ENCODE measurements at regions not wholly inside any gene's neighbourhood (a gene's known extent, or its start where the extent isn't known, plus 50 kb on each side); places are given as distances from the start of the nearest gene placed in this dataset.

- no peaks in the 10 kb centered on the region for H3K9me2 ChIP-seq (ENCODE audit: insufficient read depth)
- no peak overlapping the region for H2AFZ ChIP-seq
- no peak overlapping the region for H3K4me3 ChIP-seq
- no peak overlapping the region for H3K9ac ChIP-seq
- H3K36me3 ChIP-seq (ENCODE audit: low read depth): no peaks in the 10 kb centered on the region
- WGBS, 2 experiments (ENCODE audit: low coverage in 1 of 2, low lambda C conversion rate in 2 of 2, missing lambda C conversion rate in 2 of 2): 94 to 98% methylated on average over 5 of the region's 5 CpGs
- no peaks in the 10 kb centered on the region for H3K4me1 ChIP-seq (ENCODE audit: insufficient read depth)
- H3K9me3 ChIP-seq (ENCODE audit: low read depth): no peaks in the 10 kb centered on the region
- peaks cover 2% of the 10 kb centered on the region; the same call in 1 of the 2 replicates for H3F3A ChIP-seq (ENCODE audit: insufficient read depth)
- H3K27ac ChIP-seq: no peak overlapping the region
- no peaks in the 10 kb centered on the region for H3K27me3 ChIP-seq (replicated peaks; ENCODE audit: insufficient read depth)
- no peak overlapping the region for H3K4me2 ChIP-seq (ENCODE audit: unreplicated experiment)
- TF ChIP-seq EZH2phosphoT487 (IDR thresholded peaks at IDR 0.05; ENCODE audit: insufficient read depth, low read depth) (no peak), EZH2 (IDR thresholded peaks at IDR 0.05; ENCODE audit: insufficient read depth, poor library complexity, severe bottlenecking) (no peak)
- H4K20me1 ChIP-seq (ENCODE audit: insufficient read depth): no peaks in the 10 kb centered on the region
- no peak for DNase-seq
- H3K79me2 ChIP-seq (ENCODE audit: insufficient read depth): no peaks in the 10 kb centered on the region
- in situ Hi-C loops (cut with MboI): no loop called here
These were observed 374.6 kb upstream of the JARID2 start for GRCh38 chr6:14871221-14871620.

GRCh38 chr6:14873101-14873500, 372.8 kb upstream of the JARID2 start:
- 90 to 94% methylated on average over 2 of the region's 2 CpGs for WGBS, 2 experiments (ENCODE audit: low coverage in 1 of 2, low lambda C conversion rate in 2 of 2, missing lambda C conversion rate in 2 of 2)
- H3F3A ChIP-seq (ENCODE audit: insufficient read depth): peaks cover 14% of the 10 kb centered on the region
- no peaks in the 10 kb centered on the region for H4K20me1 ChIP-seq (ENCODE audit: insufficient read depth)
- H3K4me1 ChIP-seq (ENCODE audit: insufficient read depth): peaks cover 15% of the 10 kb centered on the region
- in situ Hi-C loops (cut with MboI): no loop called here
- H2AFZ ChIP-seq: no peak overlapping the region
- no peak for DNase-seq
- TF ChIP-seq EZH2 (IDR thresholded peaks at IDR 0.05; ENCODE audit: insufficient read depth, poor library complexity, severe bottlenecking) (no peak), EZH2phosphoT487 (IDR thresholded peaks at IDR 0.05; ENCODE audit: insufficient read depth, low read depth) (no peak)
- H3K9ac ChIP-seq: no peak overlapping the region
- no peaks in the 10 kb centered on the region for H3K9me2 ChIP-seq (ENCODE audit: insufficient read depth)
- H3K27ac ChIP-seq: no peak overlapping the region
- H3K4me3 ChIP-seq: no peak overlapping the region
- H3K79me2 ChIP-seq (ENCODE audit: insufficient read depth): no peaks in the 10 kb centered on the region
- no peaks in the 10 kb centered on the region for H3K9me3 ChIP-seq (ENCODE audit: low read depth)
- no peak overlapping the region for H3K4me2 ChIP-seq (ENCODE audit: unreplicated experiment)
- no peaks in the 10 kb centered on the region for H3K36me3 ChIP-seq (ENCODE audit: low read depth)
- H3K27me3 ChIP-seq (replicated peaks; ENCODE audit: insufficient read depth): no peaks in the 10 kb centered on the region

- no peak overlapping the region for H3K27ac ChIP-seq
- no peak for DNase-seq
- peaks cover 14% of the 10 kb centered on the region for H3F3A ChIP-seq (ENCODE audit: insufficient read depth)
- TF ChIP-seq EZH2 (IDR thresholded peaks at IDR 0.05; ENCODE audit: insufficient read depth, poor library complexity, severe bottlenecking) (no peak), EZH2phosphoT487 (IDR thresholded peaks at IDR 0.05; ENCODE audit: insufficient read depth, low read depth) (no peak)
- no peak overlapping the region for H2AFZ ChIP-seq
- no peaks in the 10 kb centered on the region for H3K9me3 ChIP-seq (ENCODE audit: low read depth)
- no peak overlapping the region for H3K4me2 ChIP-seq (ENCODE audit: unreplicated experiment)
- no peak overlapping the region for H3K9ac ChIP-seq
- H3K27me3 ChIP-seq (replicated peaks; ENCODE audit: insufficient read depth): no peaks in the 10 kb centered on the region
- in situ Hi-C loops (cut with MboI): no loop called here
- no peaks in the 10 kb centered on the region for H4K20me1 ChIP-seq (ENCODE audit: insufficient read depth)
- H3K9me2 ChIP-seq (ENCODE audit: insufficient read depth): no peaks in the 10 kb centered on the region
- WGBS, 2 experiments (ENCODE audit: low coverage in 1 of 2, low lambda C conversion rate in 2 of 2, missing lambda C conversion rate in 2 of 2): 90% methylated on average over 3 of the region's 3 CpGs
- H3K36me3 ChIP-seq (ENCODE audit: low read depth): no peaks in the 10 kb centered on the region
- H3K4me3 ChIP-seq: no peak overlapping the region
- H3K79me2 ChIP-seq (ENCODE audit: insufficient read depth): no peaks in the 10 kb centered on the region
- peaks cover 15% of the 10 kb centered on the region for H3K4me1 ChIP-seq (ENCODE audit: insufficient read depth)
These were observed 372.0 kb upstream of the JARID2 start for GRCh38 chr6:14873781-14874441.

- DNase-seq: no peak
- TF ChIP-seq EZH2 (IDR thresholded peaks at IDR 0.05; ENCODE audit: insufficient read depth, poor library complexity, severe bottlenecking): no peak
- no peak for TF ChIP-seq EZH2phosphoT487 (IDR thresholded peaks at IDR 0.05; ENCODE audit: insufficient read depth, low read depth)
These were observed 370.8 kb upstream of the JARID2 start for GRCh38 chr6:14874975-14875480.

More at GRCh38 chr6:14874975-14875480, 370.8 kb upstream of the JARID2 start:
- peaks cover 14% of the 10 kb centered on the region for H3F3A ChIP-seq (ENCODE audit: insufficient read depth)
- H3K4me2 ChIP-seq (ENCODE audit: unreplicated experiment): no peak overlapping the region
- H3K4me1 ChIP-seq (ENCODE audit: insufficient read depth): peaks cover 15% of the 10 kb centered on the region
- no peaks in the 10 kb centered on the region for H3K9me2 ChIP-seq (ENCODE audit: insufficient read depth)
- H3K79me2 ChIP-seq (ENCODE audit: insufficient read depth): no peaks in the 10 kb centered on the region
- in situ Hi-C loops (cut with MboI): no loop called here
- H3K4me3 ChIP-seq: no peak overlapping the region
- H3K9me3 ChIP-seq (ENCODE audit: low read depth): no peaks in the 10 kb centered on the region
- no peaks in the 10 kb centered on the region for H3K36me3 ChIP-seq (ENCODE audit: low read depth)
- no peak overlapping the region for H3K9ac ChIP-seq
- H2AFZ ChIP-seq: no peak overlapping the region
- H3K27ac ChIP-seq: no peak overlapping the region
- no peaks in the 10 kb centered on the region for H3K27me3 ChIP-seq (replicated peaks; ENCODE audit: insufficient read depth)
- WGBS, 2 experiments (ENCODE audit: low coverage in 1 of 2, low lambda C conversion rate in 2 of 2, missing lambda C conversion rate in 2 of 2): 91 to 99% methylated on average over 4 of the region's 4 CpGs
- H4K20me1 ChIP-seq (ENCODE audit: insufficient read depth): no peaks in the 10 kb centered on the region

Measured in GM23248 (cell line).